GM12891 (cell line): ENCODE measurements at regions not wholly inside any gene's neighbourhood (a gene's known extent, or its start where the extent isn't known, plus 50 kb on each side); places are given as distances from the start of the nearest gene placed in this dataset.

Experiments
- POLR2A ChIP-seq: IDR thresholded peaks from 2 replicates; pipeline ENCODE4 v1.6.1; 2011; ENCODE audit warnings: low read depth, low read length, control low read depth
- POLR2AphosphoS5 ChIP-seq: IDR thresholded peaks from 2 replicates; pipeline ENCODE4 v1.6.1; 2011; ENCODE audit warnings: low read depth, low read length, control low read depth
- TAF1 ChIP-seq: IDR thresholded peaks from 2 replicates; pipeline ENCODE4 v1.6.1; 2011; ENCODE audit warnings: low read depth, low read length, control low read depth

- no peak for TF ChIP-seq POLR2AphosphoS5
- no peak for TF ChIP-seq TAF1
- no peak for TF ChIP-seq POLR2A
Observed at GRCh38 chr16:51701025-51701424, 550.0 kb upstream of the SALL1 start.
